NCI-H2029 (cell line): ENCODE measurements at regions not wholly inside any gene's neighbourhood (a gene's known extent, or its start where the extent isn't known, plus 50 kb on each side); places are given as distances from the start of the nearest gene placed in this dataset.
A peak's percentile ranks its signal among the peaks of the same experiment; 100 is the strongest.

ENCODE experiments used
- DNase-seq: peaks from one replicate; lab custom pipeline; 2025; lab: John Stamatoyannopoulos, UW

DNA sequence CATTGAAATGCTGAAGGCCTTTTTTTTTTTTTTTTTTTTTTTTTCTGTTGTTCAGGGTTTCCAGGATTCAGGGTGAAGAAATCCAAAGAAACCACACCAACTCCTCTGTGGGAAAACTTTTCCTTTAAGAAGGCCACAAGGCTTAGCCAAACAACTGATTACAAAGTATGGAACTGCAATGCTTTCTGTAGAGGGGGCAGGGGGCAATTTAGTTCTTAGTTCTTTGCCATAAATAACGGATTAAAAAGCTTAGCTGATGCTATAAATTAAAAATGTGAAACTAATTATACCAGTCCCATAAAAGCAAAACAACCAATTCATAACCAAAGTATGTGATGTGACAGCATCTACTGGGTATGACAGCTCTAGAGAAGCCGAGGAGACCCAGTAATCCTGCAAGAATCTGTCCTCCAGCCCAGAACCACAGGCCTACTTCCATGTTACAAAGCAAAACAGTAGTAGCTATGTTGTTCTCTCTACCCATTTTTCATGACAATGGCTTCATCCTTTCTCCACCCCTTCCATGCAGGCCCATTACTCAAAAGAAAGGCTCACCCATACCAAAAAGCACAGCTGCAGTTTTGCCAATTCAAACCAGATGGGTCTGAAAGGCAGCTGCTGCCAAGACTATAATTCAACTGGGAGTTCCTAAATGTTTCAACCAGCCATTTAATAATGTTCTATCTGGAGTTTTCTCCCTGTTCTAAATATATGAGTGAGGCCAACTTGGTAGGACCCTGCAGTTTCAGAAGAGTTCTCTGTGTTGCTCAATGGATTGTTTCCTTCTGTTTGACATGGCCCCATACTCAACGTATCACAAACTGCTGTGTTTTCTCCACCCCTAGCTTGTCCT lies 167.1 kb upstream of the ZFHX3 start:
- no peak for DNase-seq

GRCh38 chr16:73213732-73214455 lies 166.0 kb upstream of the ZFHX3 start:
- DNase-seq = no peak

GRCh38 chr16:73212431-73212830 lies 164.5 kb upstream of the ZFHX3 start:
- DNase-seq = no peak

DNA sequence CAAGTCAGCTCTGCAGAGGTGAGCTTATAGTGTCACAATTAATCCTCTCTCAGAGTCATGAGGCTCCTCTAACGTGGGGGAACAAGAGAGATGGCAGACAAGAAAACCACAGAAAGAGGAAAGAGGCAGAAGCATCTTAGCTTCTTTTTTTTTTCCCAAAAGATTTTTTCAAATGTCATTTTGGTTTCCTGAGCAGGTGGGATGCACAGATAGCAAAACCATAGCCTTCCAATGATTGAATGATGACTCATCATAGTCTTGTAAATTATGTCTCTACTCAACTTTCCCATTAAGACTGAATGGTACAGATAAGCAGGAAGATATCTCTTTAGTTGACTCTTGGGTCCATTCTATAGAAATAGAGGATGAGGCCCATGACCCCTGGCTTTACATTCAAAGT lies 162.8 kb upstream of the ZFHX3 start:
- no peak for DNase-seq

DNA sequence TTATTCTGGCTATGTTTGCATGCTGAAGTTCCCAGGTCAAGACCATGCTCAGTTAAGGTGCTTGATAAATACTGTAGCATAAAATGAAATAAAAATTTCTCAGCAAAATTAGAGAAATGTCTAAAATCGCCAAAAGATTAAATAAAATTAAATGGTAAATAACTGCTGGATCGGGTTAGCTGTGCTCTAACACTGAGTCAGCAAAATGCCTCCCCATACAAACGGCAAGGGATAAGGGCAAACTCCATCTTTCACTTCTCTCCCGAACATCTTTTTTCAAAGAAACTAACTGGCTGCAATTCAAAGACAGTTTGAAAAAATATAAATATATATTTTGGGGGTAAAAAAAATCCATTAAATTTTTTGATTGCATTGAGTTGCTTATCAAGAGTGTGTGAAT lies 162.2 kb upstream of the ZFHX3 start:
- no peak for DNase-seq

DNA sequence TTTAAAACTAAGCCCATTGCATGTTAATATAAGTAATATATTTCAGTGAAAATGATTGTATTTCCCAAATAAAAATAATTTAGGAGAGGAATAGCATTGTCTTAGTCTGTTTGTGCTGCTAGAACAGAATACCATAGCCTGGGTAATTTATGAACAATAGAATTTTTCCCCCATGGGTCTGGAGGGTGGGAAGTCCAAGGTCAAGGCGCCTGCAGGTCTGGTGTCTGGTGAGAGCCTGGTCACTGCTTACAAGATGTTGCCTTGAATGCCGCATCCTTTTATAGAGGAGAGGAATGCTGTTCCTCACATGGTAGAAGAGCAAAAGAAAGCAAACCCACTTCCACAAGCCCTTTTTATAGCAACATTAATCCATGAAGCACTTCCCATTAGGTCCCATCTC lies 161.3 kb upstream of the ZFHX3 start:
- DNase-seq = no peak

DNA sequence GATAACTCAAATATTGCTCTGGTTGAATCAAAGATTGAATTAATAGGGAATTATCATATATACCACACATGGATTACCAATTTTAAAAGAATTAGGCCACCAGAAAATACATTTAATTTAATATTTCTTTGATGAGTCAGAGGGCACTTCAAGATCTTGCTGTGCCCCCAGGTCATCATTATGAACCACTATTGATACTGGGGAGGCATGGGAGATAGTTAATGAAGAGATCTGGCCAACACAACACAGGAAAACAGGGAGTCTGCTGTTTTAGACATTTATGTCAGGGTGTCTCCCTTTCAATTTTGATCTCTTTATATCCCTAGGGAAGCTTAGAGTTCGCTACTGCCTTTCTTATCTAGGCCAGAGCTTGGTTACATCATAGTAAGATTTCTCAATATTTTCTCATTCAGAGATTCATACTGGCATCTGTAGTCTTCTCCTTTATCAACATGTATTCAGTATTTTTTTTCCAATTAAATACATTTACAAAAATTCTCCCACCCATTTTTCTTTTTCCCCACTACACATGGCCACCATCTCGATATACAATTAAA lies 158.3 kb upstream of the ZFHX3 start:
- DNase-seq = no peak

GRCh38 chr16:73205153-73205886 lies 157.4 kb upstream of the ZFHX3 start:
- DNase-seq = no peak

DNA sequence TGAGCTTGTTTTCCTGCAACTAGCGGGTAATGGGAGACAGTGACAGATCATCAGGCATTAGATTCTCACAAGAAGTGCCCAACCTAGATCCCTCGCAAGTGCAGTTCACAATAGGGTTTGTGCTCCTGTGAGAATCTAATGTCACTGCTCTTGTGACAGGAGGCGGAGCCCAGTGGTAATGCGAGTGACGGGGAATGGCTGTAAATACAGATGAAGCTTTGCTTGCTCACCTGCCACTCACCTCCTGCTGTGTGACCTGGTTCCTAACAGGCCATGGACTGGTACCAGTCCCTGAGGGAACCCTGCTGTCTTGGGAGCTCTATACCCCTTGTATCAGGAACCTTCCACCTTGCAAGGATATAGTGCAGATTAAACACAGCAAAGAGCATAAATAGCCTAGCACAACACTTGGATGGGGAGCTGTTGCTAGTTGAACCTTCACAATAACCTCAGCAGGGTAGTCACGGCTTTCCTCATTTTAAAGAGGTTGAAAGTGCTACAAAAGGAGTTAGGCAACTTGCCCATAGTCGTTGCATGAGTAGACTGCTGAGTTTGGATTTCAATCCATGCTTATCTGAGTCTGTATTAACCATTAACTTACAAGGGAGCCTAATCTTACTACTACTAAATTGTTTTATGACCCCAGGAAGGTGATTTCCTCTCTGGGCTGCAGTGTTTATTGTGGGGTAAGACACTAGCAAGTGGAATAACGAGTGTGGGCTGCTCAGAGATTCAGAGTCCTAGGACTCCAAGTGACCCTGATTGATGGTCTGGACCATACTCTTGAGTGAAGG lies 156.6 kb upstream of the ZFHX3 start:
- DNase-seq = no peak

GRCh38 chr16:73202161-73202729 lies 154.3 kb upstream of the ZFHX3 start:
- DNase-seq = no peak

- no peak for DNase-seq
These were observed 151.3 kb upstream of the ZFHX3 start for GRCh38 chr16:73199214-73199613.

- no peak for DNase-seq
These were observed 150.6 kb upstream of the ZFHX3 start for GRCh38 chr16:73198481-73198880.

DNA sequence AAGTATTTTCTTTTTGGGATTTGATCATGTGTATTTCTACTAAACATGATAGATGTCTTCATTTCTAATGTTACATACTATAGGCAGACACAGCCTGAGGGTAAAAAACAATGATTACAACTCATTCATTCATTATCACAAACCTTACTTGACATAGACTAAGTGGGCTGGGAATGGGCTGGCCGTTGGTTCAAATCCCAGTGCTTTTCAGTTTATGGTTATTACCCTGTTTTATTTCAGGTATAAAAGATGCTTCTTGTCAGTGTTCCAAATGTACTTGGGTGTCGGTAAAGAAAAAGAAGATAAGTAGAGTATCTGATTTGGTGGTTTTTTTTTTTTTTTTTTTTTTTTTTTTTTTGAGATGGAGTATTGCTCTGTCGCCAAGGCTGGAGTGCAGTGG lies 149.7 kb upstream of the ZFHX3 start:
- DNase-seq = no peak

DNA sequence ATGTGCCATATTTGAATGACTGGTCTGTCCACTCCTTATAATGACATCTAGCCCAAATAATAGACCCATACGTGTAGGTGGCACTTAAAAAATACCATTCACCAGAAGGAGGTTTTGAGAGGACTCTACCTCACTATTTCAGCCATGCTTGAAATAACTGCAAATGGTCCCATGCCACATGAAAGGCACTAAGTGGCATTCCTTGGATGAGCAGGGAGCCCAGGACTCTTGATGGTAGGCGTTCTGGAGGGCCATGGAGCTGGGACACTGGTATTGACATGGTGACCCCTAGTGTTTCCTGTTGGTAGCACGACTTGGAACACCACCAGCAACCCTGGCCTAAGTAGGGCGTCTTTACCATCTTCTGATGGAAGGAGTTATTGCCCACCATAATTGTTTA lies 148.7 kb upstream of the ZFHX3 start:
- peak; percentile 60 for DNase-seq

DNA sequence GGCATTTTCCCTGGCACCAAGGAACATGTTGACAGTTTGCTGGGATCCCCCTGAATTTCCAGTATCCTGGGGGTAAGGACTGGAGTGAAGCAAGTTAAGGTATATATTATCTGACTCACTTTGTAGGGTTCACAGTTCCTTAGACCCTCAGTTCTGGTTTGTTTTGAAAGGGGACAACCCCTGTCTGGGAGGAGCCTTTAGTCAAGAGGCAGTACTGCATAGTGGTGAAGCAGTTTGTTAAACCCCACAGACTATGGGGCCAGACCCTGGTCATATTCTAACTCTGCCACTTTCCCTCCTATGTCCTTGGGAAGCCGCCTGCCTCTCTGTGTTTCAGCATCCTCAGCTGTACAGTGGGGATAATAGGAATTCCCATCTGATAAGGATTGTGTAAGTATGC lies 145.5 kb upstream of the ZFHX3 start:
- no peak for DNase-seq

GRCh38 chr16:73192232-73192894 lies 144.4 kb upstream of the ZFHX3 start:
- DNase-seq = no peak

GRCh38 chr16:73191660-73192046 lies 143.7 kb upstream of the ZFHX3 start:
- no peak for DNase-seq

GRCh38 chr16:73190688-73191659 lies 143.0 kb upstream of the ZFHX3 start:
- no peak for DNase-seq

GRCh38 chr16:73190256-73190655 lies 142.3 kb upstream of the ZFHX3 start:
- no peak for DNase-seq

DNA sequence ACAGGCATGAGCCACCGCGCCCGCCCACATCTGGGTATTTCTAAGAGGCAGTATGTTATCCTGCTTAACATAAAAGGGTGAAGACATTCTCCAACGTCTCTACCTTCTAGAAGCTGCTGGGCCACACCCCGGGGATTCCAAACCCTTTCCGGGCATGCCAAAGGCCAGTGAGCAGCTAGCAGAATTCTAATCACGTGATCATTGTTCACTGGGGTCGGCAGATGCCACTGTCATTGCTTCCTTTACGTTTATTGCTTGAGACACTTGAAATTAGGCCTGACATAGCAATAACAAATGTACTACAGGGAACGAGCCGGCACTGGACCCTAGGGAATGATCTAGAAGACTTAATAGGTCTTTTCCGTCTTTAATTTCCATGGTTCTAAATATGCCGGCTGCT lies 141.2 kb upstream of the ZFHX3 start:
- no peak for DNase-seq
